Panc1 (cell line): ENCODE measurements at regions not wholly inside any gene's neighbourhood (a gene's known extent, or its start where the extent isn't known, plus 50 kb on each side); places are given as distances from the start of the nearest gene placed in this dataset.

Experiments used
- ATAC-seq: fragments of 200-7000 bp; cut with Tn5 transposase; 2 replicates; pipeline ENCODE4 v1.9.1; 2020; ENCODE audit warnings: mild to moderate bottlenecking, moderate library complexity
- BruUV-seq: library from RNA; stranded (reverse); fragments of 400-500 nt; replicated peaks from 2 replicates; lab custom pipeline; 2021; lab: Mats Ljungman, UMichigan
- CTCF ChIA-PET: fragments of 300-600 bp; sonication (Branson Sonifier 250); formaldehyde crosslinking; loops from one replicate; lab custom pipeline; 2022; ENCODE audit warnings: antibody characterized with exemption; lab: Charles Lee
- POLR2A ChIA-PET: fragments of 300-600 bp; sonication (Branson Sonifier 250); formaldehyde crosslinking; loops from one replicate; lab custom pipeline; 2022; ENCODE audit warnings: antibody characterized with exemption; lab: Charles Lee
- DNase-seq: peaks from one replicate; pipeline ENCODE4 v3.0.0-alpha.2; 2010; ENCODE audit warnings: low read depth, low spot score
- H3K27ac ChIP-seq: 2 replicates; pipeline ENCODE4 v1.5.1; 2011; ENCODE audit warnings: mild to moderate bottlenecking, low read length, inconsistent platforms
- H3K27me3 ChIP-seq: fragments of 200-500 bp; sonication (Bioruptor generic); 2 replicates; pipeline ENCODE4 v1.6.0; 2014; ENCODE audit warnings: low read length, inconsistent platforms; ENCODE audit not compliant: control insufficient read depth, insufficient read depth
- H3K36me3 ChIP-seq: fragments of 200-500 bp; sonication (Bioruptor generic); 2 replicates; pipeline ENCODE4 v1.5.1; 2014; ENCODE audit warnings: inconsistent platforms, mild to moderate bottlenecking, low read length, moderate library complexity; ENCODE audit not compliant: control insufficient read depth, insufficient read depth
- H3K4me1 ChIP-seq: 2 replicates; pipeline ENCODE4 v1.5.1; 2011; ENCODE audit warnings: inconsistent platforms, mild to moderate bottlenecking, low read length, moderate library complexity; ENCODE audit not compliant: control insufficient read depth, insufficient read depth
- H3K4me3 ChIP-seq, 2 experiments: 2 replicates each; pipeline ENCODE4 v1.5.1; 2011 to 2012; ENCODE audit warnings: low read depth in 2 of 2, low read length in 2 of 2, mild to moderate bottlenecking in 2 of 2, inconsistent platforms in 1 of 2, moderate library complexity in 1 of 2
- H3K9me3 ChIP-seq: fragments of 200-500 bp; sonication (Bioruptor generic); 2 replicates; pipeline ENCODE4 v1.5.1; 2014; ENCODE audit warnings: low read depth, mild to moderate bottlenecking, inconsistent platforms, low read length, moderate library complexity; ENCODE audit not compliant: control insufficient read depth, insufficient read depth
- POLR2AphosphoS5 ChIP-seq: IDR thresholded peaks from 2 replicates; pipeline ENCODE4 v1.6.1; 2012; ENCODE audit warnings: mild to moderate bottlenecking, low read depth, low read length, moderate library complexity
- SIN3A ChIP-seq: IDR thresholded peaks from 2 replicates; pipeline ENCODE4 v1.6.1; 2012; ENCODE audit warnings: low read depth, mild to moderate bottlenecking, low read length, moderate library complexity, borderline replicate concordance; ENCODE audit not compliant: insufficient read depth
- TCF7L2 ChIP-seq: IDR thresholded peaks from 2 replicates; pipeline ENCODE4 v1.6.1; 2011; ENCODE audit warnings: mild to moderate bottlenecking, low read depth, low read length, inconsistent platforms
- in situ Hi-C: cut with HindIII; loops from 2 replicates; pipeline ENCODE4 v1.10.0; 2016; ENCODE audit warnings: low sequenced_read_pairs, low pct_unique_long_range_greater_than_20kb
- intact Hi-C: fragments of 100-400 bp; cut with micrococcal nuclease; formaldehyde crosslinking; loops from one replicate; pipeline ENCODE4 v1.10.0; 2022; ENCODE audit not compliant: unreplicated experiment
- TF ChIP-seq, protein P1 (sequence below): fragments of 450-650 bp; IDR thresholded peaks from 2 replicates; pipeline ENCODE4 v1.5.1; 2017; ENCODE audit warnings: mild to moderate bottlenecking
- TF ChIP-seq, protein P2 (sequence below), 2 experiments: IDR thresholded peaks; 2 replicates each; pipeline ENCODE4 v1.6.1; 2011 to 2012; ENCODE audit warnings: low read depth in 2 of 2, control low read depth in 1 of 2, low read length in 1 of 2, mild to moderate bottlenecking in 1 of 2, moderate library complexity in 1 of 2; ENCODE audit not compliant: insufficient read depth in 1 of 2

DNA sequence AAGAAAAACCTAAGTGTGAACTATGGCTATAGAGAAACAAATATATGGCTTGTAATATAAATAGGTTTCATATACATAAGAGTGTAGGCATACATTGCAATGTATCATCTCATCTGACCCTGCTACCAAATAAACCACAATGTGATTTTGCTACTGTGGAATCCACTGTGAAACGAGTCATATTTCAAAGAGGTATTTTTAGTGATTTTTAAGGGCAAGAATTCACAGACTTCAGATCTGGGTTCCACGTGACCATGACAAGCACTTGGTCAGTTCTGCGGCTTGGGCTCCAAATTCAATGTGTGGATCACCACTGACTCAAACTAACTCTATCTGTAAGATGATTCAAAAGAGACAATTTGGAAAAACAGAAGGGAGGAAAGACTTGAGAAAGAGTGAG, 147.0 kb upstream of the ERG start:
- BruUV-seq, result no TSS peak
- Histone ChIP-seq H3K36me3 (no peaks in the 10 kb centered on the region), H3K27me3 (no peaks in the 10 kb centered on the region), H3K4me3 (no peak overlapping the region), H3K9me3 (no peaks in the 10 kb centered on the region), H3K4me1 (no peaks in the 10 kb centered on the region), H3K27ac (no peak overlapping the region)
- no peak for ATAC-seq
- POLR2A ChIA-PET, result no interaction called here
- CTCF ChIA-PET, result no interaction called here
- in situ Hi-C loops (no loop called here), intact Hi-C loops (no loop called here)
- TF ChIP-seq, protein P1, sequence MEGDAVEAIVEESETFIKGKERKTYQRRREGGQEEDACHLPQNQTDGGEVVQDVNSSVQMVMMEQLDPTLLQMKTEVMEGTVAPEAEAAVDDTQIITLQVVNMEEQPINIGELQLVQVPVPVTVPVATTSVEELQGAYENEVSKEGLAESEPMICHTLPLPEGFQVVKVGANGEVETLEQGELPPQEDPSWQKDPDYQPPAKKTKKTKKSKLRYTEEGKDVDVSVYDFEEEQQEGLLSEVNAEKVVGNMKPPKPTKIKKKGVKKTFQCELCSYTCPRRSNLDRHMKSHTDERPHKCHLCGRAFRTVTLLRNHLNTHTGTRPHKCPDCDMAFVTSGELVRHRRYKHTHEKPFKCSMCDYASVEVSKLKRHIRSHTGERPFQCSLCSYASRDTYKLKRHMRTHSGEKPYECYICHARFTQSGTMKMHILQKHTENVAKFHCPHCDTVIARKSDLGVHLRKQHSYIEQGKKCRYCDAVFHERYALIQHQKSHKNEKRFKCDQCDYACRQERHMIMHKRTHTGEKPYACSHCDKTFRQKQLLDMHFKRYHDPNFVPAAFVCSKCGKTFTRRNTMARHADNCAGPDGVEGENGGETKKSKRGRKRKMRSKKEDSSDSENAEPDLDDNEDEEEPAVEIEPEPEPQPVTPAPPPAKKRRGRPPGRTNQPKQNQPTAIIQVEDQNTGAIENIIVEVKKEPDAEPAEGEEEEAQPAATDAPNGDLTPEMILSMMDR, result no peak
- TF ChIP-seq POLR2AphosphoS5 (no peak), TCF7L2 (no peak), SIN3A (no peak)
- TF ChIP-seq, protein P2, sequence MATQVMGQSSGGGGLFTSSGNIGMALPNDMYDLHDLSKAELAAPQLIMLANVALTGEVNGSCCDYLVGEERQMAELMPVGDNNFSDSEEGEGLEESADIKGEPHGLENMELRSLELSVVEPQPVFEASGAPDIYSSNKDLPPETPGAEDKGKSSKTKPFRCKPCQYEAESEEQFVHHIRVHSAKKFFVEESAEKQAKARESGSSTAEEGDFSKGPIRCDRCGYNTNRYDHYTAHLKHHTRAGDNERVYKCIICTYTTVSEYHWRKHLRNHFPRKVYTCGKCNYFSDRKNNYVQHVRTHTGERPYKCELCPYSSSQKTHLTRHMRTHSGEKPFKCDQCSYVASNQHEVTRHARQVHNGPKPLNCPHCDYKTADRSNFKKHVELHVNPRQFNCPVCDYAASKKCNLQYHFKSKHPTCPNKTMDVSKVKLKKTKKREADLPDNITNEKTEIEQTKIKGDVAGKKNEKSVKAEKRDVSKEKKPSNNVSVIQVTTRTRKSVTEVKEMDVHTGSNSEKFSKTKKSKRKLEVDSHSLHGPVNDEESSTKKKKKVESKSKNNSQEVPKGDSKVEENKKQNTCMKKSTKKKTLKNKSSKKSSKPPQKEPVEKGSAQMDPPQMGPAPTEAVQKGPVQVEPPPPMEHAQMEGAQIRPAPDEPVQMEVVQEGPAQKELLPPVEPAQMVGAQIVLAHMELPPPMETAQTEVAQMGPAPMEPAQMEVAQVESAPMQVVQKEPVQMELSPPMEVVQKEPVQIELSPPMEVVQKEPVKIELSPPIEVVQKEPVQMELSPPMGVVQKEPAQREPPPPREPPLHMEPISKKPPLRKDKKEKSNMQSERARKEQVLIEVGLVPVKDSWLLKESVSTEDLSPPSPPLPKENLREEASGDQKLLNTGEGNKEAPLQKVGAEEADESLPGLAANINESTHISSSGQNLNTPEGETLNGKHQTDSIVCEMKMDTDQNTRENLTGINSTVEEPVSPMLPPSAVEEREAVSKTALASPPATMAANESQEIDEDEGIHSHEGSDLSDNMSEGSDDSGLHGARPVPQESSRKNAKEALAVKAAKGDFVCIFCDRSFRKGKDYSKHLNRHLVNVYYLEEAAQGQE (IDR thresholded peaks at IDR 0.05; ENCODE audit: insufficient read depth in 1 of 2, low read depth in 2 of 2, low read length in 1 of 2), result no peak
- no peak for DNase-seq

DNA sequence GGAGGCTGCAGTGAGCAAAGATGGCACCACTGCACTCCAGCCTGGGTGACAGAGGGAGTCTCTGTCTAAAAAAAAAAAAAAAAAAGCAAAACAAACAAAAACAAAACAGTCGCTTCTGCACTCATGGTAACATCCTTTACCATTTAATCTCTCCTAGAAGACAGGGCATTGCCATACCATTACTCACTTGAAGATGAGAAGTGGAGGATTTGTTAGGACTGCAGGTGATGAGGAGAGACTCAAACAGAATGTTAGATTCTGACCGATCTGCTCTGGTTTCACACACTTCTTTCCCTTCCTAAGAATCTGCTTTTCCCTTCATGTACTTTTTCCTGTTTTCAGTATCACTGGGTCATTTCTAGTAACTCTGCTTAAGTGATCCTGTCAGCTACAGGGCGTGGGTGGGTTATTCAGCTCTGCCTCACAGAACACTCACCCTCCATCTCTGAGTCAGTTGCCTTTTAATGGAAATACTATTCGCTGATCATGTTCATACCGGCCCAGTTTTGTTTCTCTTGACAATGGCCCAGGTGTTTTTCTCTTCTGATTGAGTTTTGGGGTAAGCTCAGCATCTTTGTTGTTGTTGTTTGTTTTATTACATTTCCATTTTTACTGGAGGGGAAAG, 148.0 kb upstream of the ERG start:
- CTCF ChIA-PET, result no interaction called here
- H3K27ac ChIP-seq, result no peak overlapping the region
- no peaks in the 10 kb centered on the region for H3K4me1 ChIP-seq
- POLR2A ChIA-PET, result no interaction called here
- no peaks in the 10 kb centered on the region for H3K36me3 ChIP-seq
- intact Hi-C loops (no loop called here), in situ Hi-C loops (no loop called here)
- no peaks in the 10 kb centered on the region for H3K27me3 ChIP-seq
- H3K9me3 ChIP-seq, result no peaks in the 10 kb centered on the region
- BruUV-seq, result no TSS peak
- H3K4me3 ChIP-seq, result no peak overlapping the region
- DNase-seq (no peak), ATAC-seq (no peak)
- TF ChIP-seq, protein P2 (IDR thresholded peaks at IDR 0.05; ENCODE audit: insufficient read depth in 1 of 2, low read depth in 2 of 2, low read length in 1 of 2), result no peak
- TF ChIP-seq, protein P1, result no peak
- TF ChIP-seq POLR2AphosphoS5, result no peak
- no peak for TF ChIP-seq TCF7L2
- TF ChIP-seq SIN3A, result no peak
